ENCODE measurements at regions not wholly inside any gene's neighbourhood (a gene's known extent, or its start where the extent isn't known, plus 50 kb on each side); places are given as distances from the start of the nearest gene placed in this dataset.
"Not testable (repeated sequence)": the region's sequence is repeated elsewhere in the genome, so short reads cannot be mapped to it uniquely, and the experiment has no call there.

DNA sequence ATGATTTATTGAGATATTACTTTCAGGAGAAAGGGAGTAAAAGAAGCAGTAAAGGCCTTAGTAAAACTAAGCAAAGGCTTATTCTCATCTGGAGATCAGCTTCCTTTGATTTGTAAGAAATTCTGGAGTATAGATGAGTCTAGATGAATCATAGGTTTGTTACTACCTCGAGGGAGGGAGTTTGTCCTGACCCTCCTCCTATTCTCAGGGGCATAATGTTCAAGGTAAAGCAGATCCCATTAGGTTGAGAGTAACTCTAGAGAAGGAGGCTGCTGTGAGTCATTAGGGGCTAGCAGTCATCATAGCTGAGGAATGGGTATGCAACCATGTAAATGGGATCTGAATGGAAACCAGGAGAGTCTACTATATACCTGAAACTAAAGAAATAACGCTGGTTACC is 155.5 kb upstream of the MOCS2 start:
- CTCF ChIA-PET = no interaction called here
- POLR2A ChIA-PET (ENCODE audit: low non-redundant PET) = no interaction called here

DNA sequence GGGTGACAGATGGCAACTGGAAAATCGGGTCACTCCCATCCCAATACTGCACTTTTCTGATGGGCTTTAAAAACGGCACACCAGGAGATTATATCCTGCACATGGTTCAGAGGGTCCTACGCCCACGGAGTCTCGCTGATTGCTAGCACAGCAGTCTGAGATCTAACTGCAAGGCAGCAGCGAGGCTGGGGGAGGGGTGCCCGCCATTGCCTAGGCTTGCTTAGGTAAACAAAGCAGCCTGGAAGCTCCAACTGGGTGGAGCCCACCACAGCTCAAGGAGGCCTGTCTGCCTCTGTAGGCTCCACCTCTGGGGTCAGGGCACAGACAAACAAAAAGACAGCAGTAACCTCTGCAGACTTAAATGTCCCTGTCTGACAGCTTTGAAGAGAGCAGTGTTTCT is 158.7 kb upstream of the MOCS2 start:
- H3K27ac ChIP-seq; POLR2A ChIA-PET (ENCODE audit: low non-redundant PET); CTCF ChIA-PET; DNase-seq (ENCODE audit: low spot score): not testable (repeated sequence)

More for the DNA sequence above, 155.5 kb upstream of the MOCS2 start:
- TF ChIP-seq, protein P1, sequence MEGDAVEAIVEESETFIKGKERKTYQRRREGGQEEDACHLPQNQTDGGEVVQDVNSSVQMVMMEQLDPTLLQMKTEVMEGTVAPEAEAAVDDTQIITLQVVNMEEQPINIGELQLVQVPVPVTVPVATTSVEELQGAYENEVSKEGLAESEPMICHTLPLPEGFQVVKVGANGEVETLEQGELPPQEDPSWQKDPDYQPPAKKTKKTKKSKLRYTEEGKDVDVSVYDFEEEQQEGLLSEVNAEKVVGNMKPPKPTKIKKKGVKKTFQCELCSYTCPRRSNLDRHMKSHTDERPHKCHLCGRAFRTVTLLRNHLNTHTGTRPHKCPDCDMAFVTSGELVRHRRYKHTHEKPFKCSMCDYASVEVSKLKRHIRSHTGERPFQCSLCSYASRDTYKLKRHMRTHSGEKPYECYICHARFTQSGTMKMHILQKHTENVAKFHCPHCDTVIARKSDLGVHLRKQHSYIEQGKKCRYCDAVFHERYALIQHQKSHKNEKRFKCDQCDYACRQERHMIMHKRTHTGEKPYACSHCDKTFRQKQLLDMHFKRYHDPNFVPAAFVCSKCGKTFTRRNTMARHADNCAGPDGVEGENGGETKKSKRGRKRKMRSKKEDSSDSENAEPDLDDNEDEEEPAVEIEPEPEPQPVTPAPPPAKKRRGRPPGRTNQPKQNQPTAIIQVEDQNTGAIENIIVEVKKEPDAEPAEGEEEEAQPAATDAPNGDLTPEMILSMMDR (conservative IDR thresholded peaks at IDR 0.05; ENCODE audit: low read depth) = no peak
- DNase-seq (ENCODE audit: low spot score) = no peak
- H3K27ac ChIP-seq = no peak overlapping the region

DNA sequence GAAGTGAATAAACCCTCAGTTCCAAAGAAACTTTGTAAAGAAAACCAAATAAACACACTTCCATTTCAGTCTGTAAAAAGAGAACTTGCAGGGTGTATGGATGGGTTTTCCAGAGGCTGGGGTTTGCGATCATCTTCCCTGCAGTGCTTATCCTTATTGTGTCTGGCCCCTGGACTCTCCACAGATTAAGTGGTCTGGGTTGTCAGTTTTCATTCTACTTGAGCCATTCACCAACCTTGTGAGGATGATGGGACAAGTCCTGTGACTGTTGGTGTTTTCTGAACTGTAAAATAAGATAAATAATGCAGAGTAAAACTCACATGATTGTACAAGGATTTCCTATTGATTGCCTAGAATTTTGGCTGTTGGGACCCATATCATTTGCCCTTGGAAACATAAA is 166.1 kb upstream of the MOCS2 start:
- TF ChIP-seq, protein P1 (conservative IDR thresholded peaks at IDR 0.05; ENCODE audit: low read depth) = no peak
- no peak overlapping the region for H3K27ac ChIP-seq
- DNase-seq (ENCODE audit: low spot score) = no peak
- ChIA-PET CTCF (interaction anchor here (0.9 kb wide), 1 partner anchor 30 kb away, joined by 3 read pairs; no protein-coding TSS in a partner anchor), POLR2A (ENCODE audit: low non-redundant PET) (no interaction called here)

DNA sequence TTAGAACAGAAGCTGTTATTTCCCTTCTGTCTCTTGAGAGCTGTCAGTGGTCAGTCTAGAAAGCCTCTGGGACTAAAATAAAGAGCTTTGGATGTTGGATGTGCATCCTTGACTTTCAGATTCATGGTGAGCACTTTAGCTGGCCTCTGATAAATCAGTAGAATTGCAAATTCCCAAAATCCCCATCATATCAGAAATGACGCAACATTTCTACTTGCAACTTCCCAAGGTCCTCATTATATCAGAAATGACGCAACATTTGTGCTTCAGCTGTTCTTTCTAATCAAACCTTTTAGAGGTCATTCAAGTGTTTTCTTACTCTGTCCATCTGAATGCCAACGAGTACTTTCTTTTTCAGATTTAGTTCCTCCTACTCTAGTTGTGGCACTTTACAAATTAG is 167.3 kb upstream of the MOCS2 start:
- CTCF ChIA-PET = interaction anchor here (0.7 kb wide), 1 partner anchor 412 kb away, joined by 3 read pairs; no protein-coding TSS in a partner anchor
- H3K27ac ChIP-seq = no peak overlapping the region

DNA sequence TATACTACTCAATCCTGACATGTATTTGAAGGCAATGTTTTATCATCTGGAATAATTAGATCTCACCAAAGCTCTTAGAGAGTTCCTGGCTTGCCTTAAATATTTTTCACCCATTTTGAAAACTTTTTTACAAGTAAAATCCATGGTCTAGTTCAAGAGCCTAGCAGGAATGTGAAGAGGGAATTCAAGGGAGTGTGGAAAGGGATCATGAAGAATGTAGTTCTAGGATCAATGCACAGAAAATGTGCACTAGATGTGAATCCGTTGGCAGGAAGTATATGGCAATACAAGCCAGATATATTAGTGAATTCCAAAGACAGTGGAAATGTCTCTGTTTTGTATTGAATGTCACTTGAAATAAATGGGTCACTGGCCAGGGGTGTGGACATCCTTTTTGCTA is 167.9 kb upstream of the MOCS2 start:
- no peak overlapping the region for H3K27ac ChIP-seq
- TF ChIP-seq, protein P1 (conservative IDR thresholded peaks at IDR 0.05; ENCODE audit: low read depth) = no peak
- no peak for DNase-seq (ENCODE audit: low spot score)
- ChIA-PET CTCF (no interaction called here), POLR2A (ENCODE audit: low non-redundant PET) (no interaction called here)

More for the DNA sequence above, 167.3 kb upstream of the MOCS2 start:
- TF ChIP-seq, protein P1 (conservative IDR thresholded peaks at IDR 0.05; ENCODE audit: low read depth) = no peak
- POLR2A ChIA-PET (ENCODE audit: low non-redundant PET) = no interaction called here
- DNase-seq (ENCODE audit: low spot score) = no peak

DNA sequence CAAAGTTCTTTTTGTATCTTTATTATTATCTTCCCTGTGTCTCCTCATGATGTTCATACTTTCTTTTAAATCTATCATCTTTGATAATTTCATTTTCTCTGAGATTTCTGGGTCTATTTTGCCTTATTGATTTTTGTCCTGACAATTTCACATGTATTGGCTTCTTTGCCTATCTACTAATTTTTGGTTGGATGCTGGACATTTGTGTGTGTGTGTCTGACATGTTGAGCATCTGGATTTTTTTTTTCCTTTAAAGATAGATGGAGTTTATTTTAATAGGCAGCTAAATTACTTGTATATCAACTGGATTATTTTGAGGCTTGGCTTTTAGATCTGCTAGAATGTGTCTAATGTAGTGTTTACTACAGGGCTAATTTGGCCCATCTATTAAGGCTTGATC is 178.0 kb upstream of the MOCS2 start:
- ChIA-PET POLR2A (ENCODE audit: low non-redundant PET) (no interaction called here), CTCF (no interaction called here)
- H3K27ac ChIP-seq = peak overlapping the region; percentile 75; the same call in 1 of the 2 replicates
- DNase-seq (ENCODE audit: low spot score) = no peak
- TF ChIP-seq, protein P1 (conservative IDR thresholded peaks at IDR 0.05; ENCODE audit: low read depth) = no peak

DNA sequence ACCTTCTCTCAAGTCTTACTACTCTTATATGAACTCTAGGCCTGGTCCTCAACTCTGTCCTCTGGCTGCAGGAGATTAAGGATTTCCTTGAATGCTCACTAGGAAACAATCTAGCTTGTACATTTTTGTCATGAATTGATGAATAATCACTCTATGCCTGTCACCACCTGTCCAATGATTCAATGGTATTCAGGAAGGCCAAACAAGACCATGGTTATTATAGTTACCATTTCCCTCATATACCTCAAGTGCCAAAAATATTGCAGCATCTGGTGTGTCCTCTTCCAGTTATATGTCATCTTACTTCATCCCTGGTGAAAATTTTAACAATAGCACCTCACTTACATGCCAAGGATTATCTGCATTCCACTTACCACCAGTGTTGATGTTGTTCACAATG is 179.0 kb upstream of the MOCS2 start:
- POLR2A ChIA-PET (ENCODE audit: low non-redundant PET) = interaction anchor here (0.7 kb wide), 1 partner anchor 43 kb away, joined by 3 read pairs; no protein-coding TSS in a partner anchor
- DNase-seq (ENCODE audit: low spot score) = peak; percentile 85
- peak overlapping the region; percentile 75; the same call in 1 of the 2 replicates for H3K27ac ChIP-seq
- CTCF ChIA-PET = no interaction called here
- TF ChIP-seq, protein P1 (conservative IDR thresholded peaks at IDR 0.05; ENCODE audit: low read depth) = no peak
